GDM1 (cell line): ENCODE measurements at regions not wholly inside any gene's neighbourhood (a gene's known extent, or its start where the extent isn't known, plus 50 kb on each side); places are given as distances from the start of the nearest gene placed in this dataset.
"Not testable (repeated sequence)": the region's sequence is repeated elsewhere in the genome, so short reads cannot be mapped to it uniquely, and the experiment has no call there.

Experiments
- DNase-seq: peaks from one replicate; lab custom pipeline; 2025; lab: John Stamatoyannopoulos, UW

- DNase-seq, result no peak
Observed at GRCh38 chr6:12516070-12516469, 200.5 kb upstream of the PHACTR1 start.

- DNase-seq, result no peak
Observed at GRCh38 chr6:12522347-12522746, 194.2 kb upstream of the PHACTR1 start.

GRCh38 chr6:12523726-12524125 lies 192.8 kb upstream of the PHACTR1 start:
- no peak for DNase-seq

- no peak for DNase-seq
Observed at GRCh38 chr6:12525276-12525675, 191.3 kb upstream of the PHACTR1 start.

GRCh38 chr6:12527339-12527738 lies 189.2 kb upstream of the PHACTR1 start:
- no peak for DNase-seq

- DNase-seq, result no peak
Observed at GRCh38 chr6:12528136-12528535, 188.4 kb upstream of the PHACTR1 start.

- DNase-seq, result no peak
Observed at GRCh38 chr6:12528581-12529363, 187.8 kb upstream of the PHACTR1 start.

GRCh38 chr6:12529364-12530019 lies 187.1 kb upstream of the PHACTR1 start:
- DNase-seq, result no peak

- DNase-seq, result no peak
Observed at GRCh38 chr6:12530345-12530744, 186.2 kb upstream of the PHACTR1 start.

GRCh38 chr6:12533586-12533985 lies 183.0 kb upstream of the PHACTR1 start:
- no peak for DNase-seq

- DNase-seq, result no peak
Observed at GRCh38 chr6:12534069-12534853, 182.3 kb upstream of the PHACTR1 start.

- DNase-seq, result no peak
Observed at GRCh38 chr6:12535586-12536314, 180.8 kb upstream of the PHACTR1 start.

- DNase-seq, result no peak
Observed at GRCh38 chr6:12536416-12536815, 180.2 kb upstream of the PHACTR1 start.

GRCh38 chr6:12537389-12537788 lies 179.2 kb upstream of the PHACTR1 start:
- DNase-seq, result no peak

- DNase-seq, result no peak
Observed at GRCh38 chr6:12538881-12539357, 177.6 kb upstream of the PHACTR1 start.

GRCh38 chr6:12542319-12543115 lies 174.1 kb upstream of the PHACTR1 start:
- not testable (repeated sequence) for DNase-seq

GRCh38 chr6:12543953-12544352 lies 172.6 kb upstream of the PHACTR1 start:
- DNase-seq, result no peak

GRCh38 chr6:12544821-12545565 lies 171.6 kb upstream of the PHACTR1 start:
- no peak for DNase-seq

GRCh38 chr6:12545619-12546409 lies 170.8 kb upstream of the PHACTR1 start:
- no peak for DNase-seq
